NOMO-1 (cell line): ENCODE measurements at regions not wholly inside any gene's neighbourhood (a gene's known extent, or its start where the extent isn't known, plus 50 kb on each side); places are given as distances from the start of the nearest gene placed in this dataset.

Experiments
- DNase-seq, 2 experiments: peaks; one replicate each; lab custom pipeline; 2025; ENCODE audit not compliant: unreplicated experiment in 2 of 2; lab: John Stamatoyannopoulos, UW

DNA sequence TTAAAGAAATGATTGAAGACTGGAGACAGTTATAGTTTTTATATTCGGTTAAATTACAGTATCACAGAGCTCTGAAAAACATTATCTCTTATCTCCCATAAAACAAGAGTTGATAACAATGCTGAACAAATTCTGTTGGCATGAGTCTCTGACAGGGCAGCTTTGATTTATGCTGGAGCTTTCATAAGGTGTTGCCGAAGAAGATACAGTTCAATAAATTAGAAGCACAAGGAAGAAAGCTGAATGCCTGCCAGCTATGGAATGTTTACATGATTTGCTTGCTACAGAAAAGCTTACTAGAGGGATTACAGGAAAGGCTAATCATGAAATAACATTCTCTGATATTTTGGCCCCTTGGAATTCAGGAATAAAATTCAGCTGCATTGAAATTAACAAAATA, 431.9 kb upstream of the GJE1 start:
- no peak for DNase-seq

DNA sequence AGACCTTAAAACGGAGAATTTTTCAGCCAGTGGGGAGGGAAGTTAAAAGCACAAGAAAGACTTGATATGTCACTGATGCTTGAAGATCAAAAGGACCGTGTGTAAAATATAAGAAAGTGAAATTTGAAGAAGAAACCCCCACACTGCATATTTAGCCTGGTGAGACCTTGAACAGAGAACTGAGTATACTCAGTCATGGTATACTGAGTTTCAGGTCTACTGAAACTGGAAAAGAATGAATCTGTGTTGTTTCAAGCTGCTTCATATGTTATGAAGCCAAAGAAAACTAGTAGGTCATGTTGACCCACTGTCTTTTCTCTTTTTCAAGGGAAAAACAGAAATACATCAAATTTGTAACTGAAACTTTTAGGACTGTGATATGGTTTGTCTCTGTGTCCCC, 443.8 kb upstream of the GJE1 start:
- no peak for DNase-seq

DNA sequence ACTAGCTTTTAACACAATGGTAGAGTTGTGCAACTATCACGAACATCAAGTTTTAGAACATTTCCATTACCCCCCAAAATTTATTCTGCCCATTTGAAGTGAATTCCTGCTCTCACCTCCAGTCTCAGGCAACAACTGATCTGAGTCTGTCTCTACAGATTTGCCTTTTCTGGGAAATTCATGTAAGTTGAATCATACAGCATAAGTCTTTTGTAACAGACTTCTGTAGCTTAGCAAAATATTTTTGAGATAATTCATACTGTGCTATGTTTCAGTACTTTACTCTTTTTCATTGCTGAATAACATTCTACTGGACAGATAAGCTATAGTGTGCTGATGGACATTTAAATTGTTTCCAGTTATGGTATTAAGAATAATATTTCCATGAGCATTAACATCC, 447.3 kb upstream of the GJE1 start:
- no peak for DNase-seq

DNA sequence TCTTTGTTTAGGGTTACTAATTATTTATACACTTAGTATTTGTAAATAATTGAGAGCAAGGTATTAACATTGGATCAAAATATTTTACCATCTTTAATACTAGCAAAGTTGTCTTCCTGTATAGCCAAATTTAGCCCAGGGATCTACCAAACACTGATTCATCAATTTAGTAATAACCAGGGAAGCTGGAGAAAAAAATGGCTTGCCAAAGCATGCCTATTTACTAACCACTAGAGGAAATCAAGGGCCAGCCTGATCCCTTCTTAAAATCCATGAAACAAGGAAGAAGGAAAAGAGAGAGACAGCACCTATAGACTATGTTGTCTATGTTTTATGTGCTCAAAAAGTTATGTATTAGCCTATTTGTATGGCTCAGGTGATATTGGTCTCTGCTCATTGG, 450.3 kb upstream of the GJE1 start:
- no peak for DNase-seq

DNA sequence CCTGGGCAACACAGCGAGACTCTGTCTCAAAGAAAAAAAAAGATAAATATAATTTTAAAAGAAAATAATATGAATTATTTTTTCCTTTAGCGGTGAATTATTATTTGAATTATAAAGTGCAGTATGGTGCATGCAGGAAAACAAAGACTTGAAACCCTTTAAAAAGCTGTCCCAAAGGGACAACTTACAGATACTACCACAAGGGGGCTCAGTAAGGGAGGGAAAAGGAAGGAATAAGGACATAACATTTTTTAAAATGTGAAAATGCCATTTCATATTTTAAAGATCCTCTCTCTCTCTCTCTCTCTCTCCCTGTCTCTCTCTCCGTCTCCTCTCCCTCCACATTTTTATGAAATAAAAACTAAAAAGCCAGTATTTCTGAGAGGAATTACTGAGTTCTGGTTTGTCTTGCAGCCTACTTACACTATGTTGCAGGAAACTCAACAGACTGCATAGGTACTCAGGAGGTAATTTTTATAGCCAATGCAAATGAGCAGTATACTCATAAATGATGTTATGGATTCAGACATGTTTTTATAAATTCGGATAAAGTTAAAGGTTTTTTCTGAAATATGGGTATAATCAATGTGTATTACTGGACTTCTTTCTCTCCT, 455.0 kb upstream of the GJE1 start:
- peak in 1 of 2 experiments; percentile 15 for DNase-seq

DNA sequence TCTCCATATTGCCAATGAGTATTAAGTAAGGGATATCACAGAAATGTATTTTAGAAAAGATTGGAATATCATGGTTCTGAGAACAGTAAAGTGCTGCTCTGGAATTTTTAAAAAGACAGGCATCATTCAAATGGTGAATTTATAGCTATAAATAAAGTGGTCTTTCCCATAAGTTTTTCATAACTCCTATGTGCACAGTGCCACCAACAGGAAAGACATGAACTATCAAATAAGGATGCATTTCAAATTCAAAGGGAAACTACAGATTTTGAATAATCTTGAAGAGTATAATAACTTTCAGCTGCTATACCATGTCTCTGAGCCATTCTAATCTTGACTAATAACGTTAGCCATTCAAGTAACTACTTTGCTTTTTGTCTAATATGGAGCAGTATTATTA, 456.8 kb upstream of the GJE1 start:
- DNase-seq = no peak

DNA sequence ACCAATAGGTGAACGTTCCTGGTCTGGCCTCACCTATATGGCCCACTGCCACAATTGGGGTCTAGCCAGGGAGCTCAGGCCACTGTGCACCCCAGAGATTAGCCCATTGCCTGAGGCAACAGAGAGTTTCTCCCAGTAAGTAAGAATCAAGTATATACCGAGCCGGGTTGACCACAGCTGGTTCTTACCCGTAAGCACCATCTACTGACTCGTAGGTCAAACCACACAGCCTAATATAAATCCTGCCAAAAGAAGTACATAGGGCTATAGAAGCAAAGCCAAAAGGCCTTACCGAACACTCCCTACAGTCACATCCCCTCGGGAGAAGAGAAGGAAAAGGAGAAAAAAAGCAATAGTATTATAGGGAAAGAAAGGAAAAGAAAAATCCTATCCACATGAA, 463.6 kb upstream of the GJE1 start:
- DNase-seq = no peak

DNA sequence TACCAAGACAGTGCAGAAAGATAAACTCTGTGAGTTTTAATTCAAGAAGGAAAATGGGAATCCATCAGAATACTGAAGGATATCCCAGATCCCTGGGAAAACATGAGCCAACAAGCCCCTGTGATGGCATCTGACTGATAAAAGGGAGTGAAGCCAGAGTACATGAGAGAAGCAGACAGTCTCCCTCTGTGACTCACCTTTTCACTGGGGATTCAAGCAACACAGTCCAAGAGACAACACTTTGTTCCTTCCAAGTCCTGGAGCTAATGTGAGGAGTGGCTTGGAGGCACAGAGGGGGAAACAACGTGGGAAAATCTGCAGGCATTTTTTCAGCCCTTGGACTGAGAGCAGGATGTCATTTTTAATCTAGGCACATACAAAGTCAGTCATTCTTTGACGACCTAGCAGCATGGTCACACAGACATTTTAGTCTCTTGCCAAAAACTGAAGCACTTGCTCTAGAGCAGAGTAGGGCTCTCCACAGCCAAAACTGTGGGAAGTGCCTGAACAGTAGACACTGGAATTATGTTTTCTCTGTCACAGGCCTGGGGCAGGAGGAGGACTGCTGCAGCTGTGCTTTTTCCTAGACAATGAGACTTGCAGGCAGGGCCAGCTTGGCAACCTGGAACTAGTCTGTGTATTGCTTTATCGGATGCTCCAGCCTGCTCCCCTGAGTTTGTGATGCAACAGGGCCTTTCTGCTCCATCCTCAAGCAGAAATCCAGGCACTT, 465.0 kb upstream of the GJE1 start:
- no peak for DNase-seq

DNA sequence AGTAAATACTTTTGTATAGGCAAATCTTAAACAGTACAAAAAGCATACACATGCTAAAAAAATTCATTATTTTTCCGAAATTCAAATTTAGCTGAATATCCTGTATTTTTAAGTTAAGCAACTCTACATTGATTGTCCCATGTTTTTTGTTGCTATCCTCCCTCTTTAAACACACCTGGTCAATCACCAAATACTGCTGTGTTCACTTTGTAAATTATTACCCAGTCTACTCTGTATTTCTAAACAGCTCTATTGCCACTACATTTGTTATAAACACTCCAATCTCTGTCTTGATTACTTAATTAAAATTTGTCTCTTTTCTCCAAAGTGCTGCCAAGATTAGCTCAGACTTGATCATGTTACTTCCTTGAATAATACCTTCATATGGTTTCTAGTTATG, 466.5 kb upstream of the GJE1 start:
- no peak for DNase-seq

DNA sequence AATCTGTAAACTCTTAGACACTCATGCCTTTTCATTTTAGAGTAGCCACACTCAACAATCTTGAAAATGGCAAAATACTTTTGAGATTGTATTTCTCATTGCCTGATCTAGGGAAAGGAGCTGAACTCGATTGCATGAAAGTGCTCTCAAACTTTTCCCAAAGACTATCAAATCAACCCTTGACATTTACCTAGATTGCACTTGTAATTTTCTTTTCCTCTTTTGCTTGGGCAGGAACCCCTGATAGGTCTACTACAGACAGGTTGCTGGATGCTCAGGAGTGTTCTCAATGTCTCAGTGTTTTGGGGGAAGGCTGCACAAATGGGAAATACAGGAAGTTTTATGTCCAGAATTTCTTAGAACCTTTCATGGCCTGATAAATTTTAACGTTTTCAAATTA, 468.0 kb upstream of the GJE1 start:
- no peak for DNase-seq

DNA sequence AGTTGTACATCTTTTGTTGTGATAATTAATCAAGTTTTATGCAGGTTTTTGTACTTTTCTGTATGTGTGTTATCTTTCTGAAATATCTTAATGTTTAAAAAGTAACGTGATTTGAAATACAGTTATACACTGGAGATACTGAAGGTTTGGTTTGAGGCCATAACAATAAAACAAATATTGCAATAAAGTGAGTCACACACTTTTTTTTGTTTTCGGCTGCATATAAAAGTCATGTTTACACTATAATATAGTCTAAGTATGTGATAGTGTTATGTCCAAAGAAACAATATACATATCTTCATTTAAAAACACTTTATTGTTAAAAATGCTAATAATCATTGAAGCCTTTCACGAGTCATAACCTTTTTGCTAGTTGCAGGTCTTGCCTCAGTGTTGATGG, 473.1 kb upstream of the GJE1 start:
- no peak for DNase-seq

DNA sequence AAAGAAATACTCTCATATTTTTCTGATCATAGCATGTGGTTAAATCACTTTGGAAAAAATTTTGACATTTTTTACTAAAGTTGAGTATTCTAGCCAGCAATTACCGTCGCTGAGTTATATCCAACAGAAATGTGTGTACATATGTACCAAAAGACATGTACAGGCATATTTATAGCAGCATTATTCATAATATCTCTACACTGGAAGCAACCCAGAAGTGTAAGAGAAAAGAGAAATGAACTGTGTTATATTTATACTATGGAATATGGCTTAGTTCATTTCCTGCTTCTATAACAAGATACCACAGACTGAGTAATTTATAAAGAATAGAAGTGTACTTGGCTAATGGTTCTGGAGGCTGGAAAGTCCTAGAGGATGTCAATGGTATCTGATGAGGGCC, 474.0 kb upstream of the GJE1 start:
- no peak for DNase-seq

DNA sequence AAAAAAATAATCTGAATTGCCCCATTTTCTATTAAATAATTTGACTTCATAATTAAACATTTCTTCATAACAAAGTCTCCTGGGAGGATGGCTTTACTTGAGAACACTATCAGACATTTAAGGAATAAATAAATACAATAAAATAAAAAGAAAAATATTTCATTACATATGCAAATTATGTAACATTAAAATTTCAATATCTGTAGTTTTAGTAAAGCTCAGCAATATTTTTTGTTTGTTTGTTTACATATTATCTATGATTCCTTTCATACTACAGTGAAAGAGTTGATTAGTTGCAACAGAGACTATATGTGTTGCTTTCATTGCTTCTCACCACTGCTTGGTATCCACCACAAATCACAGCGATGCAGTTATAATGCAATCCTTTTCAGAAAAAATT, 474.9 kb upstream of the GJE1 start:
- no peak for DNase-seq

DNA sequence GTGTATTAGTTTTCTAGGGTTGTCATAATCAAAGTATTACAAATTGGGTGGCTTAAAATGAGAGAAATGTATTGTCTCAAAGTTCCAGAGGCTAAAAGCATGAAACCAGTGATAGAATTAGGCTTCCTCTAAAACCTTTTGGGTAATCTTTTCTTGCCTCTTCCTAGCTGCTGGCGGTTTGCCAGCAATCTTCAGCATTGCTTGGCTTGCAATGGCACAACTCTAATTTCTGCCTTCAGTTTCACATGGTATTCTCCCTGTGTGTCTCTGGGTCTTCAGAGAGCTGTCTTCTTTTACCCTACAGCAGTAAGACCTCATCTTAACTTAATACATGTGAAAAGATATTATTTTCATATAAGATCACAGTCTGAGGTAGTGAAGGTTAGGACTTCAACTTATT, 479.1 kb upstream of the GJE1 start:
- DNase-seq = no peak

DNA sequence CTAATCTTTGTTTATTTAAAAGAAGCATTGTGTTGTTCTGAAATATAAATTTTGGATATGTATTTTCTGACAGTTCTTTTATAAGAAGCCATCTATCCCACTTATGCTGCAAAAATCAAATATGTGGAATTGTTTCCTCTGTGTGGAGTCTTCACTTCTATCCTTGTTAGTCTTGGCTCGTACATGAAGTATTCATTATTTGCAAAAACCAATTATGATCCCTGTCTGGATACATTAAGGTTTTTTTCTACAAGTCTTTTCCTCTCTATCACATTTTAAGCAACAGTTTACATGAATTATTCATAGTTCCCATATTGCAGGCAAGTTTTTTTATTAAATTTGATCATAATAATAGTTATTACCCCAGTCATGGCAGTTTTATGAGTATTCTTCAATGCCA, 490.8 kb upstream of the GJE1 start:
- DNase-seq = no peak

DNA sequence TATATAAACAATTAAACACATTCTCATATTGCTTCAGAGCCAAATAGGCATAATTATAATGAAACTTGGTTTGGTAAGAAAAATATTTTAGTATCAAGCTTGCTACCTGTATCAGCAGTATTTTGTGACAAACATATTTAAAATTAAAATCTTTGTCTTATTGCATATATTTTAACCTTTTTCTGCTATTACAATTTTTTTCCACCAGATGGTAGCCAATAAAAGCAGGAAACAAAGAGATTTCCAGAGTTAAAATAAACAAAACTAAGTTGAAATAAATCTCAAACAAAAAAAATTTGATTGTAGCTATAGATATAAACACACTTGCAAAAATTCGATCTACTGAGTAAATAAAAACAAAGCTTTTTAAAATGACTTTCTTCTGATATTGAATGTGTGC, 491.3 kb upstream of the GJE1 start:
- DNase-seq = no peak

DNA sequence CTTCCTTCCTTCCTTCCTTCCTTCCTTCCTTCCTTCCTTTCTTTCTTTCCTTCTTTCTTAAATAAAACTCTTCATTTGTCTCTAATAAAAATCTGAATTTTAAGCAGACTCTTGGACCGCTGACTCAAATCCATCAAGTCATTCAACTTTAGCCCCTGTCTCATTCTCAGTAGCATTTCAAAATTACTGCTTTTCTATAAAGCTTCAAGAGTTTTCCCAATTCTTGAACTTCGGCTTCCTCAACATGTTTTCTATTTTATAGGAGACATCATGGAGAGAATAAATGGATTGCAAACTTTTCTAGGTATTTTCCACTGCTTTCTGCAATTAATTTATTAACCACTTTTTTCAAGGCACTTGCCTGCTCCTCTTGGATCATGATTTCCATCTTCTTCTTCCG, 497.1 kb upstream of the GJE1 start:
- DNase-seq = no peak

DNA sequence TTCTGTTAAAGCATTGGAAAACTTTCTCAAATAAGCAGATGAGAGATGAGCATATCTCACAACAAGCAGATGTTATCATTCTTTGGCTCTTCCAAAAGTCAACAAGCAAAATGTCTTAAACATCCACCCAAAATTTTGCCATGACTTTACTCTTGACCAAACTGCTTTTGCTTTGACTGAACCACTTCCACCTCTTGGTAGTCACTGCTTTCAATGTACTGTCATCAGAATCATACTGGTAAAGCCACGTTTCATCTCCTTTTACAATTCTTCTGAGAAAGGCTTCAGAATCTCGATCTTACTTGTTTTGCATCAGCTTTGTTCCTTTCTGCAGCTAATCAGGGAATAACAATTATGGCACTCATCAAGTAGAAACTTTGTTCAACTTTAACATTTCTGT, 498.5 kb upstream of the GJE1 start:
- DNase-seq = no peak

DNA sequence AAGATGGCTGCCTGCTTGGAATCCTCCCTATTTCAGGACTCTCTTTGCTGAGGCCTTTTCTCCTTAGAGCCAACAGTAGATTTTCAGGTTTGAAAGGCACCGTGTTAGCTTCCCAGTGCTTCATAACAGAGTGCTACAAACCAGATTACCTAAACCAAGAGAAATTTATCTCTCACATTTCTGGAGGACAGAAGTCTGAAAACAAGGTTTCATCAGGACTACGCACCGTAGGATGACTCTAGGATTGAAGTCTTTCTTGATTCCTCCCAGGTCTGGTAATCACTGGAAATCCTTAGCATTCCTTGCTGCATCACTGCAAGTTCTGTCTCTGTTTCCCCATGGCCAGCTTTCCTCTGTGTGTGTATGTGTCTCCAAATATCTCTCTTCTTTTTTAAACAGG, 508.4 kb upstream of the GJE1 start:
- no peak for DNase-seq

DNA sequence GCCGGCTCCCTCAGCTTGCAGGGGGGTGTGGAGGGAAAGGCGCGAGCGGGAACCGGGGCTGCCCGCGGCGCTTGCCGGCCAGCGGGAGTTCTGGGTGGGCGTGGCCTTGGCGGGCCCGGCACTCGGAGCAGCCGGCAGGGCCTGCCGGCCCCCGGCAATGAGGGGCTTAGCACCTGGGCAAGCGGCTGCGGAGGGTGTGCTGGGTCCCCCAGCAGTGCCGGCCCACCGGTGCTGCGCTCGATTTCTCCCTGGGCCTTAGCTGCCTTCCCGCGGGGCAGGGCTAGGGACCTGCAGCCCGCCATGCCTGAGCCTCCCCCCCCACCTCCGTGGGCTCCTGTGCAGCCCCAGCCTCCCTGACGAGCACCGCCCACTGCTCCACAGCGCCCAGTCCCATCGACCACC, 514.5 kb upstream of the GJE1 start:
- DNase-seq = no peak

DNA sequence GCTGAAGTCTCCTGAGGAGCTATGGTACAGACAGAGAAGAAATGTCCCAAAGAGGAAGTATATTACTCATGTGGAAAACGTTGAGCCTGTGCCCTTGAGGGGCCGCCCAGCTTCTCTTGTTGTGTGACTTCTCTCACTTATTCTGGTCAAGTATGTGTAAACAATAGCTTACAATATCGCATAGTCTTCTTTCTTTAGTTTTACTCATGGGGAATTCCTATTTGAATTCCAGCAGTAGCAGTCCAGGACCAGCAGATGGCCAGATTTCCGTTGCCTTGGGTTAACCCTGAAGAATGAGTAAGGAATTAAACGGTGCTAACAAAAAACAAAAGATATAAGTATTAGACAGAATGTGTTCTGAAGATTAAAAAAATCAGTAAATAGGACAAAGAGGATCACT, 522.0 kb upstream of the GJE1 start:
- no peak for DNase-seq

DNA sequence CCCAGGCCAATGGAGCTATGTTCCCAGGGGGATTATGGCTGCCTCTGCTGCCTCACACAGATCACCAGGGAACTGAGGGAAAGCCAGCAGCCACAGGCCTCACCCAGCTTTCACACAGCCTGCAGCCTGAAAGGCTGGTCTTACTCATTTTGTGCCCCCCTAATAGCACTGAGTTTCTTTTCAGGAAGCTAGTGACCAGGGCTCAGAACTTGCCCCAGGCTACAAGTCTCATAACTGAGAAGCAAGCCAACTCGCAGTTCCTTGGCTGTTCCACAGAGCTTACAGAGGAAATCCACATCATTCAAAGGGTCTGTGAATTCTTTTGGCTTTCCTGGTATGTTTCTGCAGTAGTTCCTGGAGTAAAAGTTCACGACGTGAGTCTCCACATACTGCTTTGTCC, 524.8 kb upstream of the GJE1 start:
- no peak for DNase-seq

DNA sequence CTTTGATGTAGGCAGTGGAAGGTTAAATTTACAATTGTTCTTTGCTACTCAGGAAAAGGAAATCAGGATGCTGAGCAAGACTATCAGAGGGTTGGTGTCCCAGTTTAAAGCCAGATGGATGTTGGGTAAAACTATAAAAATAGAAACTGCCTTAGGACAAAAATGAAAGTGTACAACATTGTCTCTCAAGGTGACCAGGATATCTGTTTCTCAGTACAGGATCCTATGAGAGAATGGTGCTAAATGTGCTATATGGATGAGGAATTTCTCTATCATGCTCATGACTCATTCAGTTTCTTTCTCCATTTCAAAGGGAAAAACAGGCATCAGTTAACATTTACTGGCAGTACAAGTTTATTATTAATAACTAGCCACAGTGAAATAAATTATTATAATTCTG, 534.2 kb upstream of the GJE1 start:
- DNase-seq = no peak
